Ascending aorta (tissue), 2 donors: ENCODE measurements at regions not wholly inside any gene's neighbourhood (a gene's known extent, or its start where the extent isn't known, plus 50 kb on each side); places are given as distances from the start of the nearest gene placed in this dataset.

Experiments used
- DNase-seq, 2 donors: peaks; one replicate each; pipeline ENCODE4 v3.0.0-alpha.2; 2019; ENCODE audit warnings: low spot score in 2 of 2
- H3K27ac ChIP-seq, 2 donors: fragments of 200-600 bp; sonication (generic); one replicate each; pipeline ENCODE4 v1.5.1; 2016 to 2017; ENCODE audit warnings: mild to moderate bottlenecking in 1 of 2
- H3K27me3 ChIP-seq: fragments of 200-600 bp; sonication (generic); one replicate; pipeline ENCODE4 v1.5.1; 2017
- H3K36me3 ChIP-seq, 2 donors: fragments of 200-600 bp; sonication (generic); one replicate each; pipeline ENCODE4 v1.5.1; 2016
- H3K4me1 ChIP-seq, 2 donors: fragments of 200-600 bp; sonication (generic); one replicate each; pipeline ENCODE4 v1.5.1; 2016 to 2017; ENCODE audit warnings: mild to moderate bottlenecking in 1 of 2
- H3K4me3 ChIP-seq, 2 donors: fragments of 200-600 bp; sonication (generic); one replicate each; pipeline ENCODE4 v1.5.1; 2016 to 2017; ENCODE audit warnings: mild to moderate bottlenecking in 1 of 2
- H3K9me3 ChIP-seq, 2 donors: fragments of 200-600 bp; sonication (generic); one replicate each; pipeline ENCODE4 v1.5.1; 2016
- intact Hi-C: fragments of 100-400 bp; cut with DNase I; formaldehyde crosslinking; loops from one replicate; pipeline ENCODE4 v1.15.1; 2023
- TF ChIP-seq, protein P1 (sequence below), 3 experiments: fragments of 200-600 bp in 2 of 3; fragments of 450-650 bp in 1 of 3; sonication (generic) in 2 of 3; IDR thresholded peaks; one replicate each; pipeline ENCODE4 v1.5.1; 2016 to 2019; ENCODE audit warnings: antibody characterized with exemption in 3 of 3, mild to moderate bottlenecking in 1 of 3, moderate library complexity in 1 of 3

DNA sequence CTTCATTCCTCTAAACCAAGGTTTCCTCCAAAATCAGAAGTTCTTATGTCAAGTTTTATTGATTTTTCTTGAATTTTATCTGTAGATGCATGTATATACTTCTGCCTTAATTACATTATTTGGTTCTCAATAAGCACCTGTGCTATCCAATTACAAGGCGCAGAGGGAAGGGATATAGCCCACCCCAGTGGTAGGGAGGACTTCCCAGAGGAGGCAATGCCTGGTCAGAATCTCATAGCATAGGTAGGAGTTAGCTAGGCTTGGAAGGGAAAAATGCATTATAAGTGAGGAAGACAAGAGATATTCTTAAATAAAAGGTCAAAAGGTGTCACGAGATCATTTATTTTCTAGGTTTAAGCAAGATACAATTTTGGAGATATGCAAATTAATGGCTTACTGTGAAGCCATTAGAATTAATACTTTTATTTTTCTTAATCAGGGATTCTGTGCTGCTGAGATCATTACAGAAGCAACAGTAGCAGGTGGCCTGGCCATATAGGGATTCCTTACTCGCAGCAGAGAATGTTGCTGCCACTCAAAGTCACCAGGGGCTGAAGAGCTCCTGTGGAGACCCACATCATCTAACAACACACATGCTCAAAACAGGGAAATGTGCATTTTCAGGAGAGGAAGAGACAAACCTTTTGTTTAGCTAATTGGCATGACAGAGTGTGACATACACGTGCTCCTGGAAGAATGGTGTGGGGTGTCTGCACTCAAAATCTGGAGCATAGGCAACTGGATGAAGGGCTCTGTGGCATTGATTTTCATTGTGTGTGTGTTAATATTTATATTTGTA is 178.3 kb downstream of the ATG4C start:
- Histone ChIP-seq H3K9me3 (no peaks in the 10 kb centered on the region), H3K27ac (no peak overlapping the region), H3K4me3 (no peak overlapping the region), H3K36me3 (no peaks in the 10 kb centered on the region), H3K4me1 (no peaks in the 10 kb centered on the region), H3K27me3 (no peaks in the 10 kb centered on the region)
- intact Hi-C loops, result no loop called here
- TF ChIP-seq, protein P1, sequence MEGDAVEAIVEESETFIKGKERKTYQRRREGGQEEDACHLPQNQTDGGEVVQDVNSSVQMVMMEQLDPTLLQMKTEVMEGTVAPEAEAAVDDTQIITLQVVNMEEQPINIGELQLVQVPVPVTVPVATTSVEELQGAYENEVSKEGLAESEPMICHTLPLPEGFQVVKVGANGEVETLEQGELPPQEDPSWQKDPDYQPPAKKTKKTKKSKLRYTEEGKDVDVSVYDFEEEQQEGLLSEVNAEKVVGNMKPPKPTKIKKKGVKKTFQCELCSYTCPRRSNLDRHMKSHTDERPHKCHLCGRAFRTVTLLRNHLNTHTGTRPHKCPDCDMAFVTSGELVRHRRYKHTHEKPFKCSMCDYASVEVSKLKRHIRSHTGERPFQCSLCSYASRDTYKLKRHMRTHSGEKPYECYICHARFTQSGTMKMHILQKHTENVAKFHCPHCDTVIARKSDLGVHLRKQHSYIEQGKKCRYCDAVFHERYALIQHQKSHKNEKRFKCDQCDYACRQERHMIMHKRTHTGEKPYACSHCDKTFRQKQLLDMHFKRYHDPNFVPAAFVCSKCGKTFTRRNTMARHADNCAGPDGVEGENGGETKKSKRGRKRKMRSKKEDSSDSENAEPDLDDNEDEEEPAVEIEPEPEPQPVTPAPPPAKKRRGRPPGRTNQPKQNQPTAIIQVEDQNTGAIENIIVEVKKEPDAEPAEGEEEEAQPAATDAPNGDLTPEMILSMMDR (IDR thresholded peaks at IDR 0.05), result no peak
- DNase-seq, result no peak

DNA sequence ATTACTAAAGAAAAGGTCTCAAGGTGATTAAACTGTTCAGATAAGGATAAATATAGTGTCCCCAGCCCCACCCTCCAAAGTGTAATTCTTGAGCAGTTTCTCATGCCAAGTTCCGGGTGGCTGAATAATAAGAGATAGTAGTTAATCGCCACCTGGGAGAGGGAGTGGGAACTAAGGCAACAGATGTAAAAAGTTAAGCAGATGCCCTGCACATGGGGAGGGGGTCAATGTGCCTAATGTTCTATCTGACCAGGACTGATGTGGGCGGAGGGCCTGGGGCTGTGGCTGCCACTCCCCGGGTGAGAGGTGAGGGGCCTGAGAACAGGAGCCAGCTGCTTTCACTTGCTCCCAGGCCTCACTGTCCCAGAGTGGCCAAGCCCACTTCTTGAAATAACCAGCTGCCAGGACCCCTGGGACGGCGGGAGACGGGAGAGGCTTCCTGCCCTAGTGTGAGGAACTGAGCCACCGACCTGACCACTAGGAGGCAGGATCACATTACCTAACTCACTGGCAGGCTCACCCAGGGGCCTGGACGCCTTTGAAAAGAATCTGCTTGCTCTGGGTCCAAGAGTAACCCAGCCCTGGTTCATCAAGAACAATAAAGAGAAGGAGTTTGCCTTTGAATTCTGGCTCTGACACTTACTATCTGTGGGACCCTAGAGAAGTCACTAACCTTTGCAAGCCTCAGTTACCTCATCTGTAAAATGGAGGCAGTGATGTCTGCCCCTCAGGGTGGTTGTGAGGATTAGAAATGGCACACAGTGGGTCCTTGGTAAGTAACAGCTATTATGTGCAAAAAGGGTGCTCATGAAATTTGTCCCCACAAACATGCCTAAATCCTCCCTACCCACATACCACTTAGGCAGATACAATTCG is 179.2 kb downstream of the ATG4C start:
- no peaks in the 10 kb centered on the region for H3K27me3 ChIP-seq
- no peak for DNase-seq

DNA sequence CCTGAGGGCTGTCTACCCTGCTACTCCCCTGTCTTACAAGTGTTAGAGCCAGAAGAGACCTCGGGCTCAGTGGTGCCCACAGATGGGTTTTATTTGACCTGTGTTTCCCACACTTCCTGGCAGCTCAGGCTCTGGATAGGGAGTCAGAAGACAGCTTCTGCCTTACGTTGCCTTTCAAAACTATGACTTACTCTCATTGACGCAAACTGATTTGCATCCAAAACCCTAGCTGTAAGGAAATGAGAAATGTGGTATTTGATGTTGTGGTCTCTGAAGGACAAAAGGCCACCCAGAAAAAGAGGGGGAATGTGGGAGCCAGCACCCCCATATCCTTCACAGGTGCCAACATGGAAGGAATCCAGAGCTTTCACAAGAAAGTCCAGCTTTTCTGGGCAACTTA is 180.2 kb downstream of the ATG4C start:
- no peak for DNase-seq
- intact Hi-C loops, result no loop called here
- Histone ChIP-seq H3K4me1 (no peaks in the 10 kb centered on the region), H3K9me3 (no peaks in the 10 kb centered on the region), H3K27ac (no peak overlapping the region), H3K36me3 (no peaks in the 10 kb centered on the region), H3K27me3 (no peaks in the 10 kb centered on the region), H3K4me3 (no peak overlapping the region)
- TF ChIP-seq, protein P1 (IDR thresholded peaks at IDR 0.05), result no peak

More for the DNA sequence above, 179.2 kb downstream of the ATG4C start:
- Histone ChIP-seq H3K4me3 (no peak overlapping the region), H3K36me3 (no peaks in the 10 kb centered on the region), H3K9me3 (no peaks in the 10 kb centered on the region), H3K27ac (no peak overlapping the region), H3K4me1 (no peaks in the 10 kb centered on the region)
- intact Hi-C loops, result no loop called here
- TF ChIP-seq, protein P1 (IDR thresholded peaks at IDR 0.05), result no peak

DNA sequence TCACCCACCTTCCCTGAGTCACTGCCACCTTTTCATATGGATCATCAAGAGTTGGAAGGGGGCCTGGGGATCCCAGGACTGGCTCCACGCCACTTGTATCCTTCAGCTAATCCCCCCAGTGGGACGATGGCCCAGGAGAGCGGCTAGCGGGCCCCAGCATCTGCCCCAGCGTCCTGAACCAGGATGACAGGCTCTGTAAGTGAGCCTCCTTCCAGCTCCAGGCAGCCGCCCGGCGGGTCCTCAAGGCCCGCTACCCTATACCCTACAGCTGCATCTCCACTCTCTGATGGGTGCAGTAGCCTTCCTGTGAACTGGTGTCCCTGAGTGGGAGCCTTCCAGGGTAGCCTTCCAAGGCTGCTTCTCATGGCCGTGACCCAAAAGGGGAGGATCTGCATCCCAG is 183.1 kb downstream of the ATG4C start:
- no peak for DNase-seq
- TF ChIP-seq, protein P1 (IDR thresholded peaks at IDR 0.05), result no peak

DNA sequence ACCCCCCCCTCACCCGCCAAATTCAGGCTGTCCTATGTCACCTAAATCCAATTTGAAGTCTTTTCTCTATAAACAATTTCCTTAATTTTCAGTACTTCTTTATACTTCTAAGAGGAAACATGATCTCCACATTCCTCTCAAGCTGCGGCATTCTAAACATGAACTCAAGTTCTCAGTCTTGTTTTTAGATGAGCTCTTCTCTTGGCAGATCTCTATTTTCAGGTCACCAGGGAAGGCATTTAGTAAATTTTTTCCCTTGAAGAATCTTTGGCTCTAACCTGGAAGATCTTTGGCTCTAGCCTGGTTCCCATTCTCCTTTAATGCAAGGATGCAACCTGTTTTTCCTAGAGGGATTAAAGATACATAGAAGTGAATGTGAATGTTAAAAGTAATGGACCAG is 193.4 kb downstream of the ATG4C start:
- H3K9me3 ChIP-seq, result no peaks in the 10 kb centered on the region
- intact Hi-C loops, result no loop called here
- TF ChIP-seq, protein P1 (IDR thresholded peaks at IDR 0.05), result no peak

More for the DNA sequence above, 183.1 kb downstream of the ATG4C start:
- Histone ChIP-seq H3K36me3 (no peaks in the 10 kb centered on the region), H3K4me1 (no peaks in the 10 kb centered on the region), H3K4me3 (no peak overlapping the region), H3K27ac (no peak overlapping the region), H3K27me3 (no peaks in the 10 kb centered on the region), H3K9me3 (no peaks in the 10 kb centered on the region)
- intact Hi-C loops, result no loop called here

More for the DNA sequence above, 193.4 kb downstream of the ATG4C start:
- Histone ChIP-seq H3K36me3 (no peaks in the 10 kb centered on the region), H3K27me3 (no peaks in the 10 kb centered on the region), H3K4me1 (no peaks in the 10 kb centered on the region), H3K4me3 (no peak overlapping the region), H3K27ac (no peak overlapping the region)
- DNase-seq, result no peak
